Activated T-helper 9 cell treated with anti-CD3 and anti-CD28 coated beads, Interleukin-2, amount 50 U/mL, for 16 hours (primary cell): ENCODE measurements at regions not wholly inside any gene's neighbourhood (a gene's known extent, or its start where the extent isn't known, plus 50 kb on each side); places are given as distances from the start of the nearest gene placed in this dataset.

Experiments
- DNase-seq: peaks from one replicate; pipeline ENCODE4 v3.0.0-alpha.2; 2020; ENCODE audit warnings: low read depth

GRCh38 chr2:121162893-121163292 lies 122.1 kb downstream of the TFCP2L1 start:
- DNase-seq: no peak

GRCh38 chr2:121164042-121164441 lies 121.0 kb downstream of the TFCP2L1 start:
- DNase-seq: no peak

- no peak for DNase-seq
Measured at GRCh38 chr2:121165038-121165542, 119.9 kb downstream of the TFCP2L1 start.
